ENCODE measurements at regions not wholly inside any gene's neighbourhood (a gene's known extent, or its start where the extent isn't known, plus 50 kb on each side); places are given as distances from the start of the nearest gene placed in this dataset.

DNA sequence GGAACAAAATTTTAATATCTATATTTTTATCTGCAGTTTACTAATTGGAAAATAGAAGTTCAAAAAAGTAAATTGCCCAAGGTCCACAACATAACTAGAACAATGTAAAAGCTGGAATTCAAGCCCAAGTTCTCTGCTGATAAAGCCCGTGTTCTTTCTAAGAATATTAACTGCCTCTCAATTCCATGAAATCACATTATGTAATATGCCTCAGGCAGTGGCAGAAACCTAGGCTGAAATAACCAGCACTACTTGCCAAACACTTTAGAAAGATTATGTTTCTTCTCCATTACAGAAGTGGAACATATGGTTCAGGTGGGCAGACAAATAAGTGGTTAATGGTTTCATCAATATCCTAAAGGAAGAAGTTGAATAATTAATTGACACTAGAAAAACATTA lies 56.7 kb upstream of the ADGRL3 start:
- no peak for TF ChIP-seq POLR2AphosphoS5 (IDR thresholded peaks at IDR 0.05; ENCODE audit: low read depth, low read length)
- TF ChIP-seq SIN3A (IDR thresholded peaks at IDR 0.05; ENCODE audit: borderline replicate concordance, insufficient read depth, low read length): no peak
- TF ChIP-seq, protein P1, sequence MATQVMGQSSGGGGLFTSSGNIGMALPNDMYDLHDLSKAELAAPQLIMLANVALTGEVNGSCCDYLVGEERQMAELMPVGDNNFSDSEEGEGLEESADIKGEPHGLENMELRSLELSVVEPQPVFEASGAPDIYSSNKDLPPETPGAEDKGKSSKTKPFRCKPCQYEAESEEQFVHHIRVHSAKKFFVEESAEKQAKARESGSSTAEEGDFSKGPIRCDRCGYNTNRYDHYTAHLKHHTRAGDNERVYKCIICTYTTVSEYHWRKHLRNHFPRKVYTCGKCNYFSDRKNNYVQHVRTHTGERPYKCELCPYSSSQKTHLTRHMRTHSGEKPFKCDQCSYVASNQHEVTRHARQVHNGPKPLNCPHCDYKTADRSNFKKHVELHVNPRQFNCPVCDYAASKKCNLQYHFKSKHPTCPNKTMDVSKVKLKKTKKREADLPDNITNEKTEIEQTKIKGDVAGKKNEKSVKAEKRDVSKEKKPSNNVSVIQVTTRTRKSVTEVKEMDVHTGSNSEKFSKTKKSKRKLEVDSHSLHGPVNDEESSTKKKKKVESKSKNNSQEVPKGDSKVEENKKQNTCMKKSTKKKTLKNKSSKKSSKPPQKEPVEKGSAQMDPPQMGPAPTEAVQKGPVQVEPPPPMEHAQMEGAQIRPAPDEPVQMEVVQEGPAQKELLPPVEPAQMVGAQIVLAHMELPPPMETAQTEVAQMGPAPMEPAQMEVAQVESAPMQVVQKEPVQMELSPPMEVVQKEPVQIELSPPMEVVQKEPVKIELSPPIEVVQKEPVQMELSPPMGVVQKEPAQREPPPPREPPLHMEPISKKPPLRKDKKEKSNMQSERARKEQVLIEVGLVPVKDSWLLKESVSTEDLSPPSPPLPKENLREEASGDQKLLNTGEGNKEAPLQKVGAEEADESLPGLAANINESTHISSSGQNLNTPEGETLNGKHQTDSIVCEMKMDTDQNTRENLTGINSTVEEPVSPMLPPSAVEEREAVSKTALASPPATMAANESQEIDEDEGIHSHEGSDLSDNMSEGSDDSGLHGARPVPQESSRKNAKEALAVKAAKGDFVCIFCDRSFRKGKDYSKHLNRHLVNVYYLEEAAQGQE (IDR thresholded peaks at IDR 0.05; ENCODE audit: insufficient read depth in 1 of 2, low read depth in 2 of 2, low read length in 2 of 2): no peak

All from PFSK-1 (cell line).